Hematopoietic multipotent progenitor cell treated with erythropoietin and hydrocortisone succinate and interleukin-3 and kit ligand, for 6 days (in vitro differentiated cells): ENCODE measurements at regions not wholly inside any gene's neighbourhood (a gene's known extent, or its start where the extent isn't known, plus 50 kb on each side); places are given as distances from the start of the nearest gene placed in this dataset.
"Not testable (repeated sequence)": the region's sequence is repeated elsewhere in the genome, so short reads cannot be mapped to it uniquely, and the experiment has no call there.

Source experiments
- DNase-seq: peaks from one replicate; pipeline ENCODE4 v3.0.0-alpha.2; 2015

GRCh38 chr1:235059221-235059620 is 69.4 kb downstream of the TOMM20 start:
- DNase-seq = no peak

GRCh38 chr1:235058695-235059094 is 69.9 kb downstream of the TOMM20 start:
- no peak for DNase-seq

GRCh38 chr1:235057385-235058306 is 71.0 kb downstream of the TOMM20 start:
- DNase-seq = no peak

- DNase-seq = no peak
These were observed 71.7 kb downstream of the TOMM20 start for GRCh38 chr1:235056937-235057336.

- DNase-seq = no peak
These were observed 73.7 kb downstream of the TOMM20 start for GRCh38 chr1:235054936-235055335.

GRCh38 chr1:235054466-235054865 is 74.2 kb downstream of the TOMM20 start:
- no peak for DNase-seq

- DNase-seq = no peak
These were observed 76.3 kb downstream of the TOMM20 start for GRCh38 chr1:235052067-235053008.

GRCh38 chr1:235051521-235051920 is 77.1 kb downstream of the TOMM20 start:
- peak; percentile 73 for DNase-seq

- DNase-seq = peak; percentile 61
These were observed 77.7 kb downstream of the TOMM20 start for GRCh38 chr1:235050911-235051360.

GRCh38 chr1:235049716-235050378 is 78.8 kb downstream of the TOMM20 start:
- not testable (repeated sequence) for DNase-seq

- no peak for DNase-seq
These were observed 79.4 kb downstream of the TOMM20 start for GRCh38 chr1:235049217-235049616.

GRCh38 chr1:235047331-235047871 is 81.2 kb downstream of the TOMM20 start:
- no peak for DNase-seq

- no peak for DNase-seq
These were observed 82.6 kb downstream of the TOMM20 start for GRCh38 chr1:235045921-235046601.

- DNase-seq = no peak
These were observed 83.5 kb downstream of the TOMM20 start for GRCh38 chr1:235045034-235045690.

GRCh38 chr1:235043234-235043633 is 85.4 kb downstream of the TOMM20 start:
- no peak for DNase-seq

GRCh38 chr1:235038701-235039100 is 89.9 kb downstream of the TOMM20 start:
- DNase-seq = no peak

- no peak for DNase-seq
These were observed 92.7 kb downstream of the TOMM20 start for GRCh38 chr1:235035928-235036327.

- no peak for DNase-seq
These were observed 97.6 kb downstream of the TOMM20 start for GRCh38 chr1:235030919-235031596.

- no peak for DNase-seq
These were observed 100.8 kb downstream of the TOMM20 start for GRCh38 chr1:235027862-235028250.

- DNase-seq = no peak
These were observed 101.4 kb downstream of the TOMM20 start for GRCh38 chr1:235027076-235027861.
